ENCODE measurements at regions not wholly inside any gene's neighbourhood (a gene's known extent, or its start where the extent isn't known, plus 50 kb on each side); places are given as distances from the start of the nearest gene placed in this dataset.
"Not testable (repeated sequence)": the region's sequence is repeated elsewhere in the genome, so short reads cannot be mapped to it uniquely, and the experiment has no call there.

GRCh38 chr2:187627153-187627552 is 72.9 kb upstream of the TFPI start:
- Histone ChIP-seq H3F3A (ENCODE audit: insufficient read depth) (no peaks in the 10 kb centered on the region), H3K36me3 (ENCODE audit: low read length) (no peaks in the 10 kb centered on the region), H3K79me2 (ENCODE audit: insufficient read depth, low read length) (no peaks in the 10 kb centered on the region), H3K9ac (ENCODE audit: low read length) (no peak overlapping the region), H3K9me2 (replicated peaks; ENCODE audit: insufficient read depth, low read length) (no peaks in the 10 kb centered on the region), H3K27ac (ENCODE audit: low read depth, low read length) (no peak overlapping the region), H3K4me3 (ENCODE audit: insufficient read depth, low read length, poor library complexity, severe bottlenecking) (no peak overlapping the region), H3K4me2 (ENCODE audit: low read depth, low read length, poor library complexity, severe bottlenecking) (no peak overlapping the region), H3K9me3 (ENCODE audit: insufficient read depth, low read length) (no peaks in the 10 kb centered on the region), H3K27me3 (ENCODE audit: low read length) (no peaks in the 10 kb centered on the region), H4K20me1 (ENCODE audit: low read depth, low read length) (no peaks in the 10 kb centered on the region), H2AFZ (ENCODE audit: low read depth, low read length, severe bottlenecking) (no peak overlapping the region)
- no peak for TF ChIP-seq EZH2phosphoT487 (conservative IDR thresholded peaks at IDR 0.05; ENCODE audit: low read length)
- no peak for TF ChIP-seq CTCF (IDR thresholded peaks at IDR 0.05; ENCODE audit: insufficient read depth, low read length, poor library complexity, severe bottlenecking)

GRCh38 chr2:187636731-187637391 is 82.6 kb upstream of the TFPI start:
- H3K27ac ChIP-seq (ENCODE audit: low read depth, low read length); H3K9ac ChIP-seq (ENCODE audit: low read length); H3K27me3 ChIP-seq (ENCODE audit: low read length); H3F3A ChIP-seq (ENCODE audit: insufficient read depth); H3K4me2 ChIP-seq (ENCODE audit: low read depth, low read length, poor library complexity, severe bottlenecking); H3K79me2 ChIP-seq (ENCODE audit: insufficient read depth, low read length); H3K4me3 ChIP-seq (ENCODE audit: insufficient read depth, low read length, poor library complexity, severe bottlenecking); H2AFZ ChIP-seq (ENCODE audit: low read depth, low read length, severe bottlenecking); H4K20me1 ChIP-seq (ENCODE audit: low read depth, low read length); H3K9me3 ChIP-seq (ENCODE audit: insufficient read depth, low read length); H3K9me2 ChIP-seq (replicated peaks; ENCODE audit: insufficient read depth, low read length); H3K36me3 ChIP-seq (ENCODE audit: low read length): not testable (repeated sequence)

- not testable (repeated sequence) for H3F3A ChIP-seq (ENCODE audit: insufficient read depth); H3K79me2 ChIP-seq (ENCODE audit: insufficient read depth, low read length); H3K4me3 ChIP-seq (ENCODE audit: insufficient read depth, low read length, poor library complexity, severe bottlenecking)
Measured at GRCh38 chr2:187637392-187637740, 83.1 kb upstream of the TFPI start.

GRCh38 chr2:187637771-187638170 is 83.5 kb upstream of the TFPI start:
- H3K27me3 ChIP-seq (ENCODE audit: low read length); H3K4me2 ChIP-seq (ENCODE audit: low read depth, low read length, poor library complexity, severe bottlenecking); H3K36me3 ChIP-seq (ENCODE audit: low read length); H3F3A ChIP-seq (ENCODE audit: insufficient read depth); H3K79me2 ChIP-seq (ENCODE audit: insufficient read depth, low read length); H2AFZ ChIP-seq (ENCODE audit: low read depth, low read length, severe bottlenecking); H3K4me3 ChIP-seq (ENCODE audit: insufficient read depth, low read length, poor library complexity, severe bottlenecking); H3K27ac ChIP-seq (ENCODE audit: low read depth, low read length); H3K9me2 ChIP-seq (replicated peaks; ENCODE audit: insufficient read depth, low read length); H3K9ac ChIP-seq (ENCODE audit: low read length); H4K20me1 ChIP-seq (ENCODE audit: low read depth, low read length); H3K9me3 ChIP-seq (ENCODE audit: insufficient read depth, low read length): not testable (repeated sequence)

More at GRCh38 chr2:187637392-187637740, 83.1 kb upstream of the TFPI start:
- not testable (repeated sequence) for H4K20me1 ChIP-seq (ENCODE audit: low read depth, low read length); H3K36me3 ChIP-seq (ENCODE audit: low read length); H3K9me2 ChIP-seq (replicated peaks; ENCODE audit: insufficient read depth, low read length); H3K27ac ChIP-seq (ENCODE audit: low read depth, low read length); H3K27me3 ChIP-seq (ENCODE audit: low read length); H3K9ac ChIP-seq (ENCODE audit: low read length); H2AFZ ChIP-seq (ENCODE audit: low read depth, low read length, severe bottlenecking); H3K4me2 ChIP-seq (ENCODE audit: low read depth, low read length, poor library complexity, severe bottlenecking); H3K9me3 ChIP-seq (ENCODE audit: insufficient read depth, low read length)

- Histone ChIP-seq H3K4me3 (ENCODE audit: insufficient read depth, low read length, poor library complexity, severe bottlenecking) (no peak overlapping the region), H4K20me1 (ENCODE audit: low read depth, low read length) (no peaks in the 10 kb centered on the region), H3K9me3 (ENCODE audit: insufficient read depth, low read length) (no peaks in the 10 kb centered on the region), H3K36me3 (ENCODE audit: low read length) (no peaks in the 10 kb centered on the region), H3F3A (ENCODE audit: insufficient read depth) (no peaks in the 10 kb centered on the region), H3K9me2 (replicated peaks; ENCODE audit: insufficient read depth, low read length) (no peaks in the 10 kb centered on the region), H3K4me2 (ENCODE audit: low read depth, low read length, poor library complexity, severe bottlenecking) (no peak overlapping the region), H3K27me3 (ENCODE audit: low read length) (no peaks in the 10 kb centered on the region), H3K79me2 (ENCODE audit: insufficient read depth, low read length) (no peaks in the 10 kb centered on the region), H3K27ac (ENCODE audit: low read depth, low read length) (no peak overlapping the region), H2AFZ (ENCODE audit: low read depth, low read length, severe bottlenecking) (no peak overlapping the region), H3K9ac (ENCODE audit: low read length) (no peak overlapping the region)
- TF ChIP-seq CTCF (IDR thresholded peaks at IDR 0.05; ENCODE audit: insufficient read depth, low read length, poor library complexity, severe bottlenecking), result no peak
- TF ChIP-seq EZH2phosphoT487 (conservative IDR thresholded peaks at IDR 0.05; ENCODE audit: low read length), result no peak
Measured at GRCh38 chr2:187638840-187639239, 84.6 kb upstream of the TFPI start.
